Thoracic aorta (tissue), 2 donors: ENCODE measurements at regions not wholly inside any gene's neighbourhood (a gene's known extent, or its start where the extent isn't known, plus 50 kb on each side); places are given as distances from the start of the nearest gene placed in this dataset.

Source experiments
- ATAC-seq: fragments of 150-250 bp; one replicate; pipeline ENCODE4 v1.8.0; 2017; ENCODE audit warnings: low read depth; ENCODE audit not compliant: insufficient number of reproducible peaks, low FRiP score
- DNase-seq: peaks from one replicate; pipeline ENCODE4 v3.0.0-alpha.2; 2020; ENCODE audit warnings: low spot score
- H3K27ac ChIP-seq, 2 donors: fragments of 200-600 bp; sonication (generic); 1 replicate in 1 of 2; 2 replicates in 1 of 2; pipeline ENCODE4 v1.5.1; 2016; ENCODE audit warnings: mild to moderate bottlenecking in 2 of 2, moderate library complexity in 2 of 2
- H3K27me3 ChIP-seq: fragments of 200-600 bp; sonication (generic); replicated peaks from 2 replicates; pipeline ENCODE4 v1.6.0; 2016; ENCODE audit warnings: mild to moderate bottlenecking; ENCODE audit not compliant: insufficient read depth
- H3K36me3 ChIP-seq: fragments of 200-600 bp; sonication (generic); one replicate; pipeline ENCODE4 v1.5.1; 2016
- H3K4me1 ChIP-seq, 2 donors: fragments of 200-600 bp; sonication (generic); 1 replicate in 1 of 2; 2 replicates in 1 of 2; pipeline versions ENCODE4 v1.5.1 to v1.6.0; 2016; ENCODE audit warnings: low read depth in 2 of 2, mild to moderate bottlenecking in 1 of 2; ENCODE audit not compliant: control insufficient read depth in 1 of 2
- H3K4me3 ChIP-seq: fragments of 200-600 bp; sonication (generic); 2 replicates; pipeline ENCODE4 v1.5.1; 2016; ENCODE audit warnings: mild to moderate bottlenecking
- H3K9me3 ChIP-seq: fragments of 200-600 bp; sonication (generic); 2 replicates; pipeline ENCODE4 v1.5.1; 2016
- CTCF ChIP-seq: fragments of 200-600 bp; sonication (generic); IDR thresholded peaks from one replicate; pipeline ENCODE4 v1.5.1; 2019; ENCODE audit warnings: antibody characterized with exemption

- no peak overlapping the region for H3K27ac ChIP-seq
- no peaks in the 10 kb centered on the region for H3K36me3 ChIP-seq
- H3K9me3 ChIP-seq = no peaks in the 10 kb centered on the region
- H3K4me1 ChIP-seq = peaks cover 11 to 19% of the 10 kb centered on the region in 2 donors
- ATAC-seq (no peak), DNase-seq (no peak)
- no peak overlapping the region for H3K4me3 ChIP-seq
- no peak for TF ChIP-seq CTCF
- no peaks in the 10 kb centered on the region for H3K27me3 ChIP-seq
Observed at GRCh38 chr2:144593803-144594202, 73.9 kb upstream of the ZEB2 start.

- H3K4me1 ChIP-seq = peaks cover 11 to 19% of the 10 kb centered on the region in 2 donors
- no peaks in the 10 kb centered on the region for H3K27me3 ChIP-seq
- no peak overlapping the region for H3K27ac ChIP-seq
- DNase-seq (no peak), ATAC-seq (no peak)
- no peak overlapping the region for H3K4me3 ChIP-seq
- no peak for TF ChIP-seq CTCF
- H3K9me3 ChIP-seq = no peaks in the 10 kb centered on the region
- no peaks in the 10 kb centered on the region for H3K36me3 ChIP-seq
Observed at GRCh38 chr2:144592500-144593256, 72.8 kb upstream of the ZEB2 start.

- Histone ChIP-seq H3K27ac (no peak overlapping the region), H3K27me3 (no peaks in the 10 kb centered on the region), H3K36me3 (no peaks in the 10 kb centered on the region), H3K4me1 (peaks cover 0 to 9% of the 10 kb centered on the region in 2 donors), H3K4me3 (no peak overlapping the region), H3K9me3 (no peaks in the 10 kb centered on the region)
- no peak for DNase-seq
- no peak for ATAC-seq
- TF ChIP-seq CTCF = no peak
Observed at GRCh38 chr2:144587306-144587705, 67.4 kb upstream of the ZEB2 start.

- TF ChIP-seq CTCF = no peak
- DNase-seq (no peak), ATAC-seq (no peak)
- Histone ChIP-seq H3K4me3 (no peak overlapping the region), H3K4me1 (peaks cover 0 to 17% of the 10 kb centered on the region in 2 donors), H3K9me3 (no peaks in the 10 kb centered on the region), H3K36me3 (no peaks in the 10 kb centered on the region), H3K27ac (no peak overlapping the region), H3K27me3 (no peaks in the 10 kb centered on the region)
Observed at GRCh38 chr2:144586476-144586875, 66.6 kb upstream of the ZEB2 start.

- peak overlapping the region; percentile 18 for H3K4me3 ChIP-seq
- H3K27me3 ChIP-seq = no peaks in the 10 kb centered on the region
- peaks cover 0 to 18% of the 10 kb centered on the region in 2 donors for H3K4me1 ChIP-seq
- no peak for TF ChIP-seq CTCF
- ATAC-seq = peak; percentile 82
- H3K27ac ChIP-seq = no peak overlapping the region
- H3K9me3 ChIP-seq = no peaks in the 10 kb centered on the region
- DNase-seq = no peak
- H3K36me3 ChIP-seq = no peaks in the 10 kb centered on the region
Observed at GRCh38 chr2:144583741-144584453, 64.0 kb upstream of the ZEB2 start.
